GM23338 (cell line): ENCODE measurements at regions not wholly inside any gene's neighbourhood (a gene's known extent, or its start where the extent isn't known, plus 50 kb on each side); places are given as distances from the start of the nearest gene placed in this dataset.
A peak's percentile ranks its signal among the peaks of the same experiment; 100 is the strongest.

ENCODE experiments used
- ATAC-seq: fragments of 200-7000 bp; cut with Tn5 transposase; 3 replicates; pipeline ENCODE4 v1.9.1; 2020
- DNase-seq: peaks from one replicate; pipeline ENCODE4 v3.0.0-alpha.2; 2015; ENCODE audit warnings: low spot score
- H2AFZ ChIP-seq: fragments of 200-600 bp; sonication (generic); 2 replicates; pipeline ENCODE4 v1.8.0; 2016; ENCODE audit warnings: antibody characterized with exemption, mild to moderate bottlenecking, moderate library complexity
- H3F3A ChIP-seq: fragments of 200-600 bp; sonication (generic); replicated peaks from 2 replicates; pipeline ENCODE4 v1.8.0; 2017; ENCODE audit warnings: antibody characterized with exemption, mixed run types, low read depth
- H3K27ac ChIP-seq: fragments of 200-600 bp; sonication (generic); 2 replicates; pipeline ENCODE4 v1.6.1; 2016; ENCODE audit warnings: low read depth
- H3K27me3 ChIP-seq: fragments of 200-600 bp; sonication (generic); 2 replicates; pipeline ENCODE4 v1.8.0; 2016; ENCODE audit warnings: mild to moderate bottlenecking, mixed run types, moderate library complexity; ENCODE audit not compliant: insufficient read depth
- H3K36me3 ChIP-seq: fragments of 200-600 bp; sonication (generic); 2 replicates; pipeline ENCODE4 v1.8.0; 2016; ENCODE audit warnings: mild to moderate bottlenecking; ENCODE audit not compliant: insufficient read depth
- H3K4me1 ChIP-seq: fragments of 200-600 bp; sonication (generic); 2 replicates; pipeline ENCODE4 v1.8.0; 2016; ENCODE audit warnings: mild to moderate bottlenecking, moderate library complexity; ENCODE audit not compliant: insufficient read depth
- H3K4me2 ChIP-seq: fragments of 200-600 bp; sonication (generic); 2 replicates; pipeline ENCODE4 v1.7.1; 2017; ENCODE audit warnings: mixed run types
- H3K4me3 ChIP-seq: fragments of 200-600 bp; sonication (generic); 2 replicates; pipeline ENCODE4 v1.6.1; 2016; ENCODE audit warnings: mixed run types
- H3K79me2 ChIP-seq: fragments of 200-600 bp; sonication (generic); replicated peaks from 2 replicates; pipeline ENCODE4 v1.8.0; 2017; ENCODE audit warnings: mild to moderate bottlenecking; ENCODE audit not compliant: insufficient read depth
- H3K9me2 ChIP-seq: fragments of 200-600 bp; sonication (generic); 2 replicates; pipeline ENCODE4 v1.8.0; 2017; ENCODE audit not compliant: insufficient read depth
- H4K20me1 ChIP-seq: fragments of 200-600 bp; sonication (generic); replicated peaks from 2 replicates; pipeline ENCODE4 v1.8.0; 2017; ENCODE audit warnings: mild to moderate bottlenecking; ENCODE audit not compliant: insufficient read depth
- H3K27ac Mint-ChIP-seq: 2 replicates; pipeline ENCODE4 v1.8.0; 2020; ENCODE audit warnings: inconsistent platforms, mild to moderate bottlenecking, moderate library complexity, mixed read lengths
- H3K27me3 Mint-ChIP-seq: 3 replicates; pipeline ENCODE4 v1.8.0; 2022; ENCODE audit warnings: low read depth, mild to moderate bottlenecking, moderate library complexity, mixed read lengths, inconsistent platforms; ENCODE audit not compliant: insufficient read depth, poor library complexity
- H3K36me3 Mint-ChIP-seq: 3 replicates; pipeline ENCODE4 v1.8.0; 2021; ENCODE audit warnings: low read depth, mild to moderate bottlenecking, inconsistent platforms, moderate library complexity, mixed read lengths
- H3K4me1 Mint-ChIP-seq: 3 replicates; pipeline ENCODE4 v1.8.0; 2020; ENCODE audit warnings: mild to moderate bottlenecking, inconsistent platforms, mixed read lengths
- H3K4me3 Mint-ChIP-seq: 3 replicates; pipeline ENCODE4 v1.8.0; 2021; ENCODE audit warnings: moderate library complexity, mild to moderate bottlenecking, inconsistent platforms, mixed read lengths
- H3K9me3 Mint-ChIP-seq: 3 replicates; pipeline ENCODE4 v1.8.0; 2020; ENCODE audit warnings: moderate library complexity, mild to moderate bottlenecking, inconsistent platforms, mixed read lengths
- CREB1 ChIP-seq: fragments of 250-450 bp; sonication (Bioruptor Pico); IDR thresholded peaks from 2 replicates; pipeline ENCODE4 v1.5.0; 2020; ENCODE audit warnings: low read depth, mild to moderate bottlenecking, moderate library complexity
- EZH2phosphoT487 ChIP-seq: fragments of 200-600 bp; sonication (generic); IDR thresholded peaks from one replicate; pipeline ENCODE4 v1.8.1; 2018; ENCODE audit warnings: antibody characterized with exemption; ENCODE audit not compliant: unreplicated experiment
- NANOG ChIP-seq: IDR thresholded peaks from 2 replicates; pipeline ENCODE4 v1.6.1; 2016; ENCODE audit warnings: antibody characterized with exemption, borderline replicate concordance
- STAT1 ChIP-seq: IDR thresholded peaks from one replicate; pipeline ENCODE4 v1.6.1; 2016; ENCODE audit warnings: antibody characterized with exemption; ENCODE audit not compliant: unreplicated experiment
- ZNF331 ChIP-seq: fragments of 250-450 bp; sonication (Bioruptor Pico); IDR thresholded peaks from 2 replicates; pipeline ENCODE4 v1.5.0; 2020; ENCODE audit warnings: low read depth, mild to moderate bottlenecking, moderate library complexity
- TF ChIP-seq, protein P1 (sequence below), 2 experiments: fragments of 200-600 bp in 1 of 2; sonication (generic) in 1 of 2; conservative IDR thresholded peaks; 2 replicates each; pipeline versions ENCODE4 v1.5.1 to v1.6.1; 2016 to 2017; ENCODE audit warnings: antibody characterized with exemption in 2 of 2, low read depth in 2 of 2, mild to moderate bottlenecking in 2 of 2, moderate library complexity in 1 of 2
- TF ChIP-seq, protein P2 (sequence below): IDR thresholded peaks from one replicate; pipeline ENCODE4 v1.6.1; 2018; ENCODE audit warnings: antibody characterized with exemption; ENCODE audit not compliant: unreplicated experiment
- TF ChIP-seq, protein P3 (sequence below): fragments of 250-450 bp; sonication (Bioruptor Pico); IDR thresholded peaks from 2 replicates; pipeline ENCODE4 v1.5.0; 2020; ENCODE audit warnings: mild to moderate bottlenecking, moderate library complexity
- TF ChIP-seq, protein P4 (sequence below): IDR thresholded peaks from 2 replicates; pipeline ENCODE4 v1.6.1; 2016; ENCODE audit warnings: antibody characterized with exemption

DNA sequence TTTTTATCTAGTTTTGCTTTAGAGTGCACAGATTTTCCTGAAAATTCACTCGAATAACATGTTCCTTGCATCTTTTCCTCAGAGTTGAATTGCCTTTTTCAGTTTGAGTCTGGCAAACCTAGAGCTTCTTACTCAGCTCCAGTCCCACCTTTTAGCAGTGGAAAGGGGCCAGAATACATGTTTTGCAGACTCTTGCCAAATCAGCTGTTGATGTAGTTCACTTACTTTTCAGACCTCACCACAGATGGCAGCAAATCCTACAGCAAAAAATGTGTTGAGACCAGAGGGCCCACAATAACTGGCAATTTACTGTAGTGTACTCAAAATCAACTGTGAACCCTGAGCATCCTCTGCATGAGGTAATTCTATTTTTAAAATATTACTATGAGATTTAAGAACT is 545.2 kb upstream of the ACO1 start:
- Mint-ChIP-seq H3K4me1 (peaks cover 4% of the 10 kb centered on the region; the same call in 2 of the 3 replicates), H3K4me3 (no peak overlapping the region), H3K36me3 (no peaks in the 10 kb centered on the region), H3K9me3 (no peaks in the 10 kb centered on the region), H3K27me3 (no peaks in the 10 kb centered on the region), H3K27ac (no peak overlapping the region)
- ATAC-seq (peak; percentile 44; the same call in 1 of the 3 replicates), DNase-seq (peak; percentile 38)
- Histone ChIP-seq H3K36me3 (no peaks in the 10 kb centered on the region), H3K79me2 (no peaks in the 10 kb centered on the region), H3K4me2 (no peak overlapping the region), H3K4me1 (no peaks in the 10 kb centered on the region; the same call in 1 of the 2 replicates), H3K27ac (no peak overlapping the region), H3K27me3 (no peaks in the 10 kb centered on the region), H3K4me3 (no peak overlapping the region), H4K20me1 (no peaks in the 10 kb centered on the region), H3K9me2 (no peaks in the 10 kb centered on the region; the same call in 1 of the 2 replicates), H2AFZ (0 out of 2 replicates have a peak overlapping the region, but pooled peaks have one; percentile 4), H3F3A (no peaks in the 10 kb centered on the region)
- TF ChIP-seq NANOG (no peak), EZH2phosphoT487 (no peak)
- TF ChIP-seq, protein P1, sequence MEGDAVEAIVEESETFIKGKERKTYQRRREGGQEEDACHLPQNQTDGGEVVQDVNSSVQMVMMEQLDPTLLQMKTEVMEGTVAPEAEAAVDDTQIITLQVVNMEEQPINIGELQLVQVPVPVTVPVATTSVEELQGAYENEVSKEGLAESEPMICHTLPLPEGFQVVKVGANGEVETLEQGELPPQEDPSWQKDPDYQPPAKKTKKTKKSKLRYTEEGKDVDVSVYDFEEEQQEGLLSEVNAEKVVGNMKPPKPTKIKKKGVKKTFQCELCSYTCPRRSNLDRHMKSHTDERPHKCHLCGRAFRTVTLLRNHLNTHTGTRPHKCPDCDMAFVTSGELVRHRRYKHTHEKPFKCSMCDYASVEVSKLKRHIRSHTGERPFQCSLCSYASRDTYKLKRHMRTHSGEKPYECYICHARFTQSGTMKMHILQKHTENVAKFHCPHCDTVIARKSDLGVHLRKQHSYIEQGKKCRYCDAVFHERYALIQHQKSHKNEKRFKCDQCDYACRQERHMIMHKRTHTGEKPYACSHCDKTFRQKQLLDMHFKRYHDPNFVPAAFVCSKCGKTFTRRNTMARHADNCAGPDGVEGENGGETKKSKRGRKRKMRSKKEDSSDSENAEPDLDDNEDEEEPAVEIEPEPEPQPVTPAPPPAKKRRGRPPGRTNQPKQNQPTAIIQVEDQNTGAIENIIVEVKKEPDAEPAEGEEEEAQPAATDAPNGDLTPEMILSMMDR (conservative IDR thresholded peaks at IDR 0.05; ENCODE audit: low read depth in 2 of 2), result peak; percentile 29 to 57; a peak in 3 of 4 replicates

DNA sequence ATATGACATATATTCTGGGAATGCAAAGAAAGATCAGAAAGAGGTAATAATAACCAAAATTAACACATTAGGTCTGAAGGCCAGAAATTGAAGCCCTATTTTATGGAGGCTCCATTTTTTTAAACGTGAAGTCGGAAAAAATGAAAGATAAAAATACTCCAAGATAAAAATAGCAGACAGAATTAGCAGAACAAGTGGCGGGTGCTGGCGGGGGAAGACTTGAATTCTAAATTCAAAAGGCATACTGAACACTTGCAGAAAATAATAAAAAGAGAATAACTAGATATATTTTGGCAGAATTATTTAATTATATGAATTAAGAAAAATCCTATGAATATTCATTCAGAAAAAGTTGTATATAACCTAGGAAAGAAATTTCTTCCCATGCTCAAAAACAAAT is 543.7 kb upstream of the ACO1 start:
- no peaks in the 10 kb centered on the region; the same call in 1 of the 2 replicates for H3K4me1 ChIP-seq
- DNase-seq (no peak), ATAC-seq (no peak)
- no peak overlapping the region for H3K4me3 ChIP-seq
- no peak overlapping the region for H2AFZ ChIP-seq
- H3K27ac ChIP-seq, result no peak overlapping the region
- no peak overlapping the region for H3K4me2 ChIP-seq
- H3K79me2 ChIP-seq, result no peaks in the 10 kb centered on the region
- Mint-ChIP-seq H3K9me3 (no peaks in the 10 kb centered on the region), H3K27me3 (no peaks in the 10 kb centered on the region), H3K36me3 (no peaks in the 10 kb centered on the region), H3K4me1 (peaks cover 4% of the 10 kb centered on the region; the same call in 2 of the 3 replicates), H3K4me3 (no peak overlapping the region), H3K27ac (no peak overlapping the region)
- no peaks in the 10 kb centered on the region for H3K27me3 ChIP-seq
- no peaks in the 10 kb centered on the region; the same call in 1 of the 2 replicates for H3K9me2 ChIP-seq
- no peaks in the 10 kb centered on the region for H3K36me3 ChIP-seq
- H4K20me1 ChIP-seq, result no peaks in the 10 kb centered on the region
- no peaks in the 10 kb centered on the region for H3F3A ChIP-seq
- TF ChIP-seq, protein P2, sequence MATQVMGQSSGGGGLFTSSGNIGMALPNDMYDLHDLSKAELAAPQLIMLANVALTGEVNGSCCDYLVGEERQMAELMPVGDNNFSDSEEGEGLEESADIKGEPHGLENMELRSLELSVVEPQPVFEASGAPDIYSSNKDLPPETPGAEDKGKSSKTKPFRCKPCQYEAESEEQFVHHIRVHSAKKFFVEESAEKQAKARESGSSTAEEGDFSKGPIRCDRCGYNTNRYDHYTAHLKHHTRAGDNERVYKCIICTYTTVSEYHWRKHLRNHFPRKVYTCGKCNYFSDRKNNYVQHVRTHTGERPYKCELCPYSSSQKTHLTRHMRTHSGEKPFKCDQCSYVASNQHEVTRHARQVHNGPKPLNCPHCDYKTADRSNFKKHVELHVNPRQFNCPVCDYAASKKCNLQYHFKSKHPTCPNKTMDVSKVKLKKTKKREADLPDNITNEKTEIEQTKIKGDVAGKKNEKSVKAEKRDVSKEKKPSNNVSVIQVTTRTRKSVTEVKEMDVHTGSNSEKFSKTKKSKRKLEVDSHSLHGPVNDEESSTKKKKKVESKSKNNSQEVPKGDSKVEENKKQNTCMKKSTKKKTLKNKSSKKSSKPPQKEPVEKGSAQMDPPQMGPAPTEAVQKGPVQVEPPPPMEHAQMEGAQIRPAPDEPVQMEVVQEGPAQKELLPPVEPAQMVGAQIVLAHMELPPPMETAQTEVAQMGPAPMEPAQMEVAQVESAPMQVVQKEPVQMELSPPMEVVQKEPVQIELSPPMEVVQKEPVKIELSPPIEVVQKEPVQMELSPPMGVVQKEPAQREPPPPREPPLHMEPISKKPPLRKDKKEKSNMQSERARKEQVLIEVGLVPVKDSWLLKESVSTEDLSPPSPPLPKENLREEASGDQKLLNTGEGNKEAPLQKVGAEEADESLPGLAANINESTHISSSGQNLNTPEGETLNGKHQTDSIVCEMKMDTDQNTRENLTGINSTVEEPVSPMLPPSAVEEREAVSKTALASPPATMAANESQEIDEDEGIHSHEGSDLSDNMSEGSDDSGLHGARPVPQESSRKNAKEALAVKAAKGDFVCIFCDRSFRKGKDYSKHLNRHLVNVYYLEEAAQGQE, result no peak
- TF ChIP-seq EZH2phosphoT487, result no peak
- no peak for TF ChIP-seq STAT1
- TF ChIP-seq, protein P3, sequence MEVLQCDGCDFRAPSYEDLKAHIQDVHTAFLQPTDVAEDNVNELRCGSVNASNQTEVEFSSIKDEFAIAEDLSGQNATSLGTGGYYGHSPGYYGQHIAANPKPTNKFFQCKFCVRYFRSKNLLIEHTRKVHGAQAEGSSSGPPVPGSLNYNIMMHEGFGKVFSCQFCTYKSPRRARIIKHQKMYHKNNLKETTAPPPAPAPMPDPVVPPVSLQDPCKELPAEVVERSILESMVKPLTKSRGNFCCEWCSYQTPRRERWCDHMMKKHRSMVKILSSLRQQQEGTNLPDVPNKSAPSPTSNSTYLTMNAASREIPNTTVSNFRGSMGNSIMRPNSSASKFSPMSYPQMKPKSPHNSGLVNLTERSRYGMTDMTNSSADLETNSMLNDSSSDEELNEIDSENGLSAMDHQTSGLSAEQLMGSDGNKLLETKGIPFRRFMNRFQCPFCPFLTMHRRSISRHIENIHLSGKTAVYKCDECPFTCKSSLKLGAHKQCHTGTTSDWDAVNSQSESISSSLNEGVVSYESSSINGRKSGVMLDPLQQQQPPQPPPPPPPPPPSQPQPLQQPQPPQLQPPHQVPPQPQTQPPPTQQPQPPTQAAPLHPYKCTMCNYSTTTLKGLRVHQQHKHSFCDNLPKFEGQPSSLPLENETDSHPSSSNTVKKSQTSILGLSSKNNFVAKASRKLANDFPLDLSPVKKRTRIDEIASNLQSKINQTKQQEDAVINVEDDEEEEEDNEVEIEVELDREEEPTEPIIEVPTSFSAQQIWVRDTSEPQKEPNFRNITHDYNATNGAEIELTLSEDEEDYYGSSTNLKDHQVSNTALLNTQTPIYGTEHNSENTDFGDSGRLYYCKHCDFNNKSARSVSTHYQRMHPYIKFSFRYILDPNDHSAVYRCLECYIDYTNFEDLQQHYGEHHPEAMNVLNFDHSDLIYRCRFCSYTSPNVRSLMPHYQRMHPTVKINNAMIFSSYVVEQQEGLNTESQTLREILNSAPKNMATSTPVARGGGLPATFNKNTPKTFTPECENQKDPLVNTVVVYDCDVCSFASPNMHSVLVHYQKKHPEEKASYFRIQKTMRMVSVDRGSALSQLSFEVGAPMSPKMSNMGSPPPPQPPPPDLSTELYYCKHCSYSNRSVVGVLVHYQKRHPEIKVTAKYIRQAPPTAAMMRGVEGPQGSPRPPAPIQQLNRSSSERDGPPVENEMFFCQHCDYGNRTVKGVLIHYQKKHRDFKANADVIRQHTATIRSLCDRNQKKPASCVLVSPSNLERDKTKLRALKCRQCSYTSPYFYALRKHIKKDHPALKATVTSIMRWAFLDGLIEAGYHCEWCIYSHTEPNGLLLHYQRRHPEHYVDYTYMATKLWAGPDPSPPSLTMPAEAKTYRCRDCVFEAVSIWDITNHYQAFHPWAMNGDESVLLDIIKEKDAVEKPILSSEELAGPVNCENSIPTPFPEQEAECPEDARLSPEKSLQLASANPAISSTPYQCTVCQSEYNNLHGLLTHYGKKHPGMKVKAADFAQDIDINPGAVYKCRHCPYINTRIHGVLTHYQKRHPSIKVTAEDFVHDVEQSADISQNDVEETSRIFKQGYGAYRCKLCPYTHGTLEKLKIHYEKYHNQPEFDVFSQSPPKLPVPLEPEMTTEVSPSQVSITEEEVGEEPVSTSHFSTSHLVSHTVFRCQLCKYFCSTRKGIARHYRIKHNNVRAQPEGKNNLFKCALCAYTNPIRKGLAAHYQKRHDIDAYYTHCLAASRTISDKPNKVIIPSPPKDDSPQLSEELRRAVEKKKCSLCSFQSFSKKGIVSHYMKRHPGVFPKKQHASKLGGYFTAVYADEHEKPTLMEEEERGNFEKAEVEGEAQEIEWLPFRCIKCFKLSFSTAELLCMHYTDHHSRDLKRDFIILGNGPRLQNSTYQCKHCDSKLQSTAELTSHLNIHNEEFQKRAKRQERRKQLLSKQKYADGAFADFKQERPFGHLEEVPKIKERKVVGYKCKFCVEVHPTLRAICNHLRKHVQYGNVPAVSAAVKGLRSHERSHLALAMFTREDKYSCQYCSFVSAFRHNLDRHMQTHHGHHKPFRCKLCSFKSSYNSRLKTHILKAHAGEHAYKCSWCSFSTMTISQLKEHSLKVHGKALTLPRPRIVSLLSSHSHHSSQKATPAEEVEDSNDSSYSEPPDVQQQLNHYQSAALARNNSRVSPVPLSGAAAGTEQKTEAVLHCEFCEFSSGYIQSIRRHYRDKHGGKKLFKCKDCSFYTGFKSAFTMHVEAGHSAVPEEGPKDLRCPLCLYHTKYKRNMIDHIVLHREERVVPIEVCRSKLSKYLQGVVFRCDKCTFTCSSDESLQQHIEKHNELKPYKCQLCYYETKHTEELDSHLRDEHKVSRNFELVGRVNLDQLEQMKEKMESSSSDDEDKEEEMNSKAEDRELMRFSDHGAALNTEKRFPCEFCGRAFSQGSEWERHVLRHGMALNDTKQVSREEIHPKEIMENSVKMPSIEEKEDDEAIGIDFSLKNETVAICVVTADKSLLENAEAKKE (CRISPR knock-in tag), result no peak
- TF ChIP-seq CREB1 (CRISPR knock-in tag), result no peak
- TF ChIP-seq, protein P4, sequence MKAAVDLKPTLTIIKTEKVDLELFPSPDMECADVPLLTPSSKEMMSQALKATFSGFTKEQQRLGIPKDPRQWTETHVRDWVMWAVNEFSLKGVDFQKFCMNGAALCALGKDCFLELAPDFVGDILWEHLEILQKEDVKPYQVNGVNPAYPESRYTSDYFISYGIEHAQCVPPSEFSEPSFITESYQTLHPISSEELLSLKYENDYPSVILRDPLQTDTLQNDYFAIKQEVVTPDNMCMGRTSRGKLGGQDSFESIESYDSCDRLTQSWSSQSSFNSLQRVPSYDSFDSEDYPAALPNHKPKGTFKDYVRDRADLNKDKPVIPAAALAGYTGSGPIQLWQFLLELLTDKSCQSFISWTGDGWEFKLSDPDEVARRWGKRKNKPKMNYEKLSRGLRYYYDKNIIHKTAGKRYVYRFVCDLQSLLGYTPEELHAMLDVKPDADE, result no peak
- TF ChIP-seq ZNF331 (CRISPR knock-in tag), result no peak
